ENCODE measurements at regions not wholly inside any gene's neighbourhood (a gene's known extent, or its start where the extent isn't known, plus 50 kb on each side); places are given as distances from the start of the nearest gene placed in this dataset.

GRCh38 chrX:146154191-146154590, 336.6 kb downstream of the SLITRK2 start:
- no peak for DNase-seq

- no peak for DNase-seq
Observed at GRCh38 chrX:146160443-146161203, 343.0 kb downstream of the SLITRK2 start.

- DNase-seq = no peak
Observed at GRCh38 chrX:146173742-146174141, 356.1 kb downstream of the SLITRK2 start.

- no peak for DNase-seq
Observed at GRCh38 chrX:146181858-146182257, 364.2 kb downstream of the SLITRK2 start.

GRCh38 chrX:146186540-146186939, 368.9 kb downstream of the SLITRK2 start:
- DNase-seq = no peak

- DNase-seq = no peak
Observed at GRCh38 chrX:146189371-146189770, 371.7 kb downstream of the SLITRK2 start.

GRCh38 chrX:146208821-146209220, 391.2 kb downstream of the SLITRK2 start:
- DNase-seq = no peak

GRCh38 chrX:146224442-146224841, 406.8 kb downstream of the SLITRK2 start:
- DNase-seq = no peak

- no peak for DNase-seq
Observed at GRCh38 chrX:146238173-146238572, 420.5 kb downstream of the SLITRK2 start.

- DNase-seq = no peak
Observed at GRCh38 chrX:146241902-146242301, 424.3 kb downstream of the SLITRK2 start.

GRCh38 chrX:146243041-146243440, 425.4 kb downstream of the SLITRK2 start:
- DNase-seq = no peak

- no peak for DNase-seq
Observed at GRCh38 chrX:146259207-146259606, 441.6 kb downstream of the SLITRK2 start.

- no peak for DNase-seq
Observed at GRCh38 chrX:146264763-146265375, 447.2 kb downstream of the SLITRK2 start.

GRCh38 chrX:146278381-146278780, 460.8 kb downstream of the SLITRK2 start:
- no peak for DNase-seq

Measured in activated CD4-positive, alpha-beta T cell treated with anti-CD3 and anti-CD28 coated beads for 48 hours (primary cell).